HEK293 (cell line): ENCODE measurements at regions not wholly inside any gene's neighbourhood (a gene's known extent, or its start where the extent isn't known, plus 50 kb on each side); places are given as distances from the start of the nearest gene placed in this dataset.
A peak's percentile ranks its signal among the peaks of the same experiment; 100 is the strongest.

Experiments
- AEBP2 ChIP-seq: fragments of 450-650 bp; formaldehyde crosslinking; IDR thresholded peaks from 2 replicates; pipeline ENCODE4 v1.5.1; 2016; ENCODE audit warnings: missing biosample characterization, missing genetic modification characterization, borderline replicate concordance
- CTCF ChIP-seq: fragments of 450-650 bp; formaldehyde crosslinking; IDR thresholded peaks from 2 replicates; pipeline ENCODE4 v1.5.1; 2016; ENCODE audit warnings: missing biosample characterization, missing genetic modification characterization
- FEZF1 ChIP-seq: fragments of 450-650 bp; formaldehyde crosslinking; IDR thresholded peaks from 2 replicates; pipeline ENCODE4 v1.5.1; 2016; ENCODE audit warnings: missing biosample characterization, missing genetic modification characterization
- GLI2 ChIP-seq: fragments of 450-650 bp; formaldehyde crosslinking; IDR thresholded peaks from 2 replicates; pipeline ENCODE4; 2017; ENCODE audit warnings: missing biosample characterization, missing genetic modification characterization, low read depth, borderline replicate concordance
- GLI4 ChIP-seq: fragments of 450-650 bp; formaldehyde crosslinking; IDR thresholded peaks from 2 replicates; pipeline ENCODE4 v1.5.1; 2016; ENCODE audit warnings: missing biosample characterization, missing genetic modification characterization
- MEIS1 ChIP-seq: sonication (generic); formaldehyde crosslinking; IDR thresholded peaks from 2 replicates; pipeline ENCODE4 v1.8.1; 2022; ENCODE audit warnings: missing genetic modification reagents, mild to moderate bottlenecking, borderline replicate concordance
- PRDM6 ChIP-seq: fragments of 450-650 bp; formaldehyde crosslinking; IDR thresholded peaks from 2 replicates; pipeline ENCODE4 v1.5.1; 2017; ENCODE audit warnings: missing biosample characterization, missing genetic modification characterization
- REPIN1 ChIP-seq: fragments of 450-650 bp; formaldehyde crosslinking; IDR thresholded peaks from 2 replicates; pipeline ENCODE4 v1.5.1; 2017; ENCODE audit warnings: missing biosample characterization, missing genetic modification characterization, low read depth
- ZBTB17 ChIP-seq: fragments of 450-650 bp; formaldehyde crosslinking; IDR thresholded peaks from 2 replicates; pipeline ENCODE4 v1.5.1; 2016; ENCODE audit warnings: missing biosample characterization, missing genetic modification characterization
- ZBTB20 ChIP-seq: fragments of 450-650 bp; formaldehyde crosslinking; IDR thresholded peaks from 2 replicates; pipeline ENCODE4 v1.5.1; 2016; ENCODE audit warnings: missing biosample characterization, missing genetic modification characterization
- ZBTB48 ChIP-seq: fragments of 450-650 bp; formaldehyde crosslinking; IDR thresholded peaks from 2 replicates; pipeline ENCODE4 v1.5.1; 2016; ENCODE audit warnings: missing biosample characterization, missing genetic modification characterization
- ZFP41 ChIP-seq: fragments of 450-650 bp; formaldehyde crosslinking; IDR thresholded peaks from 2 replicates; pipeline ENCODE4 v1.5.1; 2016; ENCODE audit warnings: missing biosample characterization, missing genetic modification characterization, borderline replicate concordance
- ZNF10 ChIP-seq: fragments of 450-650 bp; formaldehyde crosslinking; IDR thresholded peaks from 2 replicates; pipeline ENCODE4 v1.5.1; 2017; ENCODE audit warnings: missing biosample characterization, missing genetic modification characterization
- ZNF133 ChIP-seq: fragments of 450-650 bp; formaldehyde crosslinking; IDR thresholded peaks from 2 replicates; pipeline ENCODE4 v1.5.1; 2016; ENCODE audit warnings: missing biosample characterization, missing genetic modification characterization
- ZNF157 ChIP-seq: fragments of 450-650 bp; formaldehyde crosslinking; IDR thresholded peaks from 2 replicates; pipeline ENCODE4 v1.5.1; 2016; ENCODE audit warnings: missing biosample characterization, missing genetic modification characterization
- ZNF174 ChIP-seq: fragments of 450-650 bp; formaldehyde crosslinking; IDR thresholded peaks from 2 replicates; pipeline ENCODE4 v1.5.0; 2017; ENCODE audit warnings: missing biosample characterization, mild to moderate bottlenecking, missing genetic modification characterization
- ZNF18 ChIP-seq: fragments of 450-650 bp; formaldehyde crosslinking; IDR thresholded peaks from 2 replicates; pipeline ENCODE4 v1.5.1; 2016; ENCODE audit warnings: missing biosample characterization, missing genetic modification characterization
- ZNF184 ChIP-seq: fragments of 450-650 bp; IDR thresholded peaks from 2 replicates; pipeline ENCODE4 v1.5.1; 2018; ENCODE audit warnings: missing biosample characterization, mild to moderate bottlenecking, missing genetic modification characterization
- ZNF26 ChIP-seq: fragments of 450-650 bp; formaldehyde crosslinking; IDR thresholded peaks from 2 replicates; pipeline ENCODE4 v1.5.1; 2016; ENCODE audit warnings: missing biosample characterization, missing genetic modification characterization
- ZNF280D ChIP-seq: fragments of 450-650 bp; formaldehyde crosslinking; IDR thresholded peaks from 2 replicates; pipeline ENCODE4 v1.5.1; 2016; ENCODE audit warnings: missing biosample characterization, missing genetic modification characterization
- ZNF433 ChIP-seq: fragments of 450-650 bp; formaldehyde crosslinking; IDR thresholded peaks from 2 replicates; pipeline ENCODE4 v1.5.1; 2016; ENCODE audit warnings: missing biosample characterization, missing genetic modification characterization, low read depth
- ZNF514 ChIP-seq: fragments of 450-650 bp; formaldehyde crosslinking; IDR thresholded peaks from 2 replicates; pipeline ENCODE4 v1.5.1; 2016; ENCODE audit warnings: missing biosample characterization, missing genetic modification characterization
- ZNF521 ChIP-seq: fragments of 450-650 bp; formaldehyde crosslinking; IDR thresholded peaks from 2 replicates; pipeline ENCODE4 v1.5.1; 2017; ENCODE audit warnings: missing biosample characterization, mild to moderate bottlenecking, missing genetic modification characterization
- ZNF621 ChIP-seq: fragments of 450-650 bp; formaldehyde crosslinking; IDR thresholded peaks from 2 replicates; pipeline ENCODE4 v1.5.1; 2017; ENCODE audit warnings: missing biosample characterization, missing genetic modification characterization
- ZNF623 ChIP-seq: fragments of 450-650 bp; formaldehyde crosslinking; IDR thresholded peaks from 2 replicates; pipeline ENCODE4 v1.5.1; 2016; ENCODE audit warnings: missing biosample characterization, missing genetic modification characterization
- ZNF664 ChIP-seq: fragments of 450-650 bp; formaldehyde crosslinking; IDR thresholded peaks from 2 replicates; pipeline ENCODE4 v1.5.1; 2016; ENCODE audit warnings: missing biosample characterization, missing genetic modification characterization
- ZNF677 ChIP-seq: fragments of 450-650 bp; IDR thresholded peaks from 2 replicates; pipeline ENCODE4 v1.5.0; 2018; ENCODE audit warnings: missing biosample characterization, mild to moderate bottlenecking, missing genetic modification characterization, moderate library complexity
- ZNF76 ChIP-seq: fragments of 450-650 bp; formaldehyde crosslinking; IDR thresholded peaks from 2 replicates; pipeline ENCODE4; 2016; ENCODE audit warnings: low read depth, missing biosample characterization, missing genetic modification characterization, borderline replicate concordance
- ZNF830 ChIP-seq: fragments of 450-650 bp; IDR thresholded peaks from 2 replicates; pipeline ENCODE4 v1.5.0; 2018; ENCODE audit warnings: missing biosample characterization, missing genetic modification characterization, low read depth, mild to moderate bottlenecking, moderate library complexity
- ZXDB ChIP-seq: fragments of 450-650 bp; formaldehyde crosslinking; IDR thresholded peaks from 2 replicates; pipeline ENCODE4 v1.5.1; 2016; ENCODE audit warnings: missing biosample characterization, missing genetic modification characterization

GRCh38 chr6:27541212-27541932, 68.5 kb upstream of the ZNF184 start (continued):
- TF ChIP-seq PRDM6 (tag by site-specific recombination) (no peak), ZNF133 (no peak), ZBTB48 (tag by site-specific recombination) (peak; percentile 55; the same call in 1 of the 2 replicates), CTCF (tag by site-specific recombination) (no peak), ZNF76 (tag by site-specific recombination) (no peak), FEZF1 (tag by site-specific recombination) (no peak), ZNF26 (tag by site-specific recombination) (no peak), ZBTB17 (peak; percentile 48; the same call in 1 of the 2 replicates), ZNF514 (tag by site-specific recombination) (no peak), ZNF677 (no peak), ZNF521 (no peak), ZNF621 (tag by site-specific recombination) (no peak), ZNF157 (no peak), ZNF433 (tag by site-specific recombination) (no peak), ZNF623 (tag by site-specific recombination) (no peak), ZNF184 (tag by site-specific recombination) (no peak; the same call in 1 of the 2 replicates), ZNF280D (tag by site-specific recombination) (no peak), ZNF664 (tag by site-specific recombination) (no peak), ZFP41 (tag by site-specific recombination) (no peak), GLI2 (no peak), REPIN1 (no peak), ZNF10 (no peak), AEBP2 (tag by site-specific recombination) (no peak), ZNF830 (no peak), ZNF174 (tag by site-specific recombination) (no peak), ZNF18 (tag by site-specific recombination) (no peak), ZXDB (peak; percentile 75), MEIS1 (CRISPR knock-in tag) (no peak), ZBTB20 (tag by site-specific recombination) (no peak), GLI4 (no peak)
